Panc1 (cell line): ENCODE measurements at regions not wholly inside any gene's neighbourhood (a gene's known extent, or its start where the extent isn't known, plus 50 kb on each side); places are given as distances from the start of the nearest gene placed in this dataset.

Source experiments
- ATAC-seq: fragments of 200-7000 bp; cut with Tn5 transposase; 2 replicates; pipeline ENCODE4 v1.9.1; 2020; ENCODE audit warnings: mild to moderate bottlenecking, moderate library complexity
- BruUV-seq: library from RNA; stranded (reverse); fragments of 400-500 nt; replicated peaks from 2 replicates; lab custom pipeline; 2021; lab: Mats Ljungman, UMichigan
- CTCF ChIA-PET: fragments of 300-600 bp; sonication (Branson Sonifier 250); formaldehyde crosslinking; loops from one replicate; lab custom pipeline; 2022; ENCODE audit warnings: antibody characterized with exemption; lab: Charles Lee
- POLR2A ChIA-PET: fragments of 300-600 bp; sonication (Branson Sonifier 250); formaldehyde crosslinking; loops from one replicate; lab custom pipeline; 2022; ENCODE audit warnings: antibody characterized with exemption; lab: Charles Lee
- DNase-seq: peaks from one replicate; pipeline ENCODE4 v3.0.0-alpha.2; 2010; ENCODE audit warnings: low read depth, low spot score
- H3K27ac ChIP-seq: 2 replicates; pipeline ENCODE4 v1.5.1; 2011; ENCODE audit warnings: mild to moderate bottlenecking, low read length, inconsistent platforms
- H3K27me3 ChIP-seq: fragments of 200-500 bp; sonication (Bioruptor generic); 2 replicates; pipeline ENCODE4 v1.6.0; 2014; ENCODE audit warnings: low read length, inconsistent platforms; ENCODE audit not compliant: control insufficient read depth, insufficient read depth
- H3K36me3 ChIP-seq: fragments of 200-500 bp; sonication (Bioruptor generic); 2 replicates; pipeline ENCODE4 v1.5.1; 2014; ENCODE audit warnings: inconsistent platforms, mild to moderate bottlenecking, low read length, moderate library complexity; ENCODE audit not compliant: control insufficient read depth, insufficient read depth
- H3K4me1 ChIP-seq: 2 replicates; pipeline ENCODE4 v1.5.1; 2011; ENCODE audit warnings: inconsistent platforms, mild to moderate bottlenecking, low read length, moderate library complexity; ENCODE audit not compliant: control insufficient read depth, insufficient read depth
- H3K4me3 ChIP-seq, 2 experiments: 2 replicates each; pipeline ENCODE4 v1.5.1; 2011 to 2012; ENCODE audit warnings: low read depth in 2 of 2, low read length in 2 of 2, mild to moderate bottlenecking in 2 of 2, inconsistent platforms in 1 of 2, moderate library complexity in 1 of 2
- H3K9me3 ChIP-seq: fragments of 200-500 bp; sonication (Bioruptor generic); 2 replicates; pipeline ENCODE4 v1.5.1; 2014; ENCODE audit warnings: low read depth, mild to moderate bottlenecking, inconsistent platforms, low read length, moderate library complexity; ENCODE audit not compliant: control insufficient read depth, insufficient read depth
- POLR2AphosphoS5 ChIP-seq: IDR thresholded peaks from 2 replicates; pipeline ENCODE4 v1.6.1; 2012; ENCODE audit warnings: mild to moderate bottlenecking, low read depth, low read length, moderate library complexity
- REST ChIP-seq, 2 experiments: IDR thresholded peaks; 2 replicates each; pipeline ENCODE4 v1.6.1; 2011 to 2012; ENCODE audit warnings: low read depth in 2 of 2, control low read depth in 1 of 2, low read length in 1 of 2, mild to moderate bottlenecking in 1 of 2, moderate library complexity in 1 of 2; ENCODE audit not compliant: insufficient read depth in 1 of 2
- SIN3A ChIP-seq: IDR thresholded peaks from 2 replicates; pipeline ENCODE4 v1.6.1; 2012; ENCODE audit warnings: low read depth, mild to moderate bottlenecking, low read length, moderate library complexity, borderline replicate concordance; ENCODE audit not compliant: insufficient read depth
- TCF7L2 ChIP-seq: IDR thresholded peaks from 2 replicates; pipeline ENCODE4 v1.6.1; 2011; ENCODE audit warnings: mild to moderate bottlenecking, low read depth, low read length, inconsistent platforms
- in situ Hi-C: cut with HindIII; loops from 2 replicates; pipeline ENCODE4 v1.10.0; 2016; ENCODE audit warnings: low sequenced_read_pairs, low pct_unique_long_range_greater_than_20kb
- intact Hi-C: fragments of 100-400 bp; cut with micrococcal nuclease; formaldehyde crosslinking; loops from one replicate; pipeline ENCODE4 v1.10.0; 2022; ENCODE audit not compliant: unreplicated experiment
- TF ChIP-seq, protein P1 (sequence below): fragments of 450-650 bp; IDR thresholded peaks from 2 replicates; pipeline ENCODE4 v1.5.1; 2017; ENCODE audit warnings: mild to moderate bottlenecking

DNA sequence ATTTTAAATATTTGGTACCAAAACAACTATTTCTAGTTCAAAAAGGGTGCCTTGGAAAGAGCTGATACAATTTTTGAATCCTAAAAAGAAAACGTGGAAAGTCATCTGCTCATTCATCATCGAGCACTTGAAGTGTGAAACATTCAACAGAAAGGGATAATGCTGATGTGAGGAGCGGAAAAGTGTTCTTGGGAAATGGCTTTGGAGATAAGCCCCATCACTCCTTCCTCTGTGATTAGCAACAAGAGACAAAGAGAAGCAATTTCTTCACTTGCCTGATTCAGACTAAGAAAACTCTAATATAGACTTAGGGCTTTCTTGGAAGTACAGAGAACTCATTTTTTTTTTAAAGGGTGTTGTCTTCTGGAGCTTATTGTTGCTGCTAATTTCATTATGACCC lies 74.9 kb downstream of the C9orf152 start:
- H3K4me1 ChIP-seq: peaks cover 5% of the 10 kb centered on the region; the same call in 1 of the 2 replicates
- no peak for ATAC-seq
- H3K9me3 ChIP-seq: no peaks in the 10 kb centered on the region
- intact Hi-C loops: no loop called here
- ChIA-PET POLR2A (no interaction called here), CTCF (interaction anchor here (0.6 kb wide), 1 partner anchor 661 kb away, joined by 4 read pairs; no protein-coding TSS in a partner anchor)
- no TSS peak for BruUV-seq
- no peaks in the 10 kb centered on the region for H3K27me3 ChIP-seq
- no peak overlapping the region for H3K4me3 ChIP-seq
- TF ChIP-seq SIN3A (no peak), REST (IDR thresholded peaks at IDR 0.05; ENCODE audit: insufficient read depth in 1 of 2, low read depth in 2 of 2, low read length in 1 of 2) (no peak), POLR2AphosphoS5 (no peak), TCF7L2 (no peak)
- TF ChIP-seq, protein P1, sequence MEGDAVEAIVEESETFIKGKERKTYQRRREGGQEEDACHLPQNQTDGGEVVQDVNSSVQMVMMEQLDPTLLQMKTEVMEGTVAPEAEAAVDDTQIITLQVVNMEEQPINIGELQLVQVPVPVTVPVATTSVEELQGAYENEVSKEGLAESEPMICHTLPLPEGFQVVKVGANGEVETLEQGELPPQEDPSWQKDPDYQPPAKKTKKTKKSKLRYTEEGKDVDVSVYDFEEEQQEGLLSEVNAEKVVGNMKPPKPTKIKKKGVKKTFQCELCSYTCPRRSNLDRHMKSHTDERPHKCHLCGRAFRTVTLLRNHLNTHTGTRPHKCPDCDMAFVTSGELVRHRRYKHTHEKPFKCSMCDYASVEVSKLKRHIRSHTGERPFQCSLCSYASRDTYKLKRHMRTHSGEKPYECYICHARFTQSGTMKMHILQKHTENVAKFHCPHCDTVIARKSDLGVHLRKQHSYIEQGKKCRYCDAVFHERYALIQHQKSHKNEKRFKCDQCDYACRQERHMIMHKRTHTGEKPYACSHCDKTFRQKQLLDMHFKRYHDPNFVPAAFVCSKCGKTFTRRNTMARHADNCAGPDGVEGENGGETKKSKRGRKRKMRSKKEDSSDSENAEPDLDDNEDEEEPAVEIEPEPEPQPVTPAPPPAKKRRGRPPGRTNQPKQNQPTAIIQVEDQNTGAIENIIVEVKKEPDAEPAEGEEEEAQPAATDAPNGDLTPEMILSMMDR: no peak
- DNase-seq: no peak
- in situ Hi-C loops: no loop called here
- no peaks in the 10 kb centered on the region for H3K36me3 ChIP-seq
- no peak overlapping the region for H3K27ac ChIP-seq

GRCh38 chr9:110133608-110134210 lies 74.2 kb downstream of the C9orf152 start:
- no peak overlapping the region for H3K27ac ChIP-seq
- H3K9me3 ChIP-seq: no peaks in the 10 kb centered on the region
- no peaks in the 10 kb centered on the region for H3K27me3 ChIP-seq
- CTCF ChIA-PET: no interaction called here
- intact Hi-C loops (no loop called here), in situ Hi-C loops (no loop called here)
- H3K4me1 ChIP-seq: peaks cover 5% of the 10 kb centered on the region; the same call in 1 of the 2 replicates
- DNase-seq (no peak), ATAC-seq (no peak)
- no peak for TF ChIP-seq POLR2AphosphoS5
- no peak for TF ChIP-seq TCF7L2
- TF ChIP-seq, protein P1: no peak
- no peak for TF ChIP-seq SIN3A
- TF ChIP-seq REST (IDR thresholded peaks at IDR 0.05; ENCODE audit: insufficient read depth in 1 of 2, low read depth in 2 of 2, low read length in 1 of 2): no peak
- H3K36me3 ChIP-seq: no peaks in the 10 kb centered on the region
- BruUV-seq: no TSS peak
- POLR2A ChIA-PET: no interaction called here
- no peak overlapping the region for H3K4me3 ChIP-seq
